ENCODE measurements at regions not wholly inside any gene's neighbourhood (a gene's known extent, or its start where the extent isn't known, plus 50 kb on each side); places are given as distances from the start of the nearest gene placed in this dataset.

- no peak for DNase-seq
These were observed 274.4 kb downstream of the CSNK1G3 start for GRCh38 chr5:123786411-123786810.

DNA sequence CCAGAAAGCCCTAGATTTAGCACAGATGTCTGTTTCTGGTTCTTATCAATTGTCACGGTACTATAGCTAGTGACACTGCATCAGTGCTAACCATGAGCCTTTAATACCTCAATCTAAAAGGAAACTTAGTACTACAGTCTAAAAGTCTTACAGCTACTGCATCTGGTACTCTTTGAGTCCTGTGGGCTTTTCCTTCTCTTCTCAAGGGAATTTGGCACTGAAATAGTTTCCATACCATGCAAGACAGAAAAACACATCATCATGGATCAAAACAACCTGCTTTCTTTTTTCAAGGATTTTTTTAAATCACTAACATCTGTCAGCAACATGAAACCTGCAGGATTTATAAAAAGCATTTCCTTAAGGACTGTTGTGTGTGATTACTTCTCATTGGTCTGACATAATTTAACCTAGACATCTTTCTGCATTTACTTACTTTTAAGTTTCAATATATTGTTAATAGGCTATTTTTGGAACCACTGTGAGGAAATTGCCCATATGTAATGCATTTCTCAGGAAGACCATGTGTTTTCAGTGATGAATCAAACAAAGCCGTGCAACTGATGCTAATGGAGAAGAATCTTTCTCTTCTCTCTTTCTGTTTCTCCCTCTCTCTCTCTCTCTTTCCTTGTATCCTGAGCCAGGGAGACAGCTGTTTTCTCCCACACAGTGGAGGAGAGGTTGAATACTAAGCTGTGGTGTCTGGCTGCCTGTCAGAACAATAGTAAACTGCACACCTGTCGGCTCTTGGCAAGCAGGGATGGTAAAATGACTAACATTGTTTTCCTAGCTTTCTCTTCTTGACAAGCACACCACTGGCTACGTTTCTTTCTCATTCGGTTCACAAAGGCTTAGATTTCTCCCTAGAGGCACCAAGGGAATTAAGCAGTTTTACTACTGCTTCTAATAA is 273.4 kb downstream of the CSNK1G3 start:
- peak; percentile 56 for DNase-seq

GRCh38 chr5:123783421-123783820 is 271.4 kb downstream of the CSNK1G3 start:
- DNase-seq: no peak

- no peak for DNase-seq
These were observed 266.7 kb downstream of the CSNK1G3 start for GRCh38 chr5:123778641-123779040.

GRCh38 chr5:123776761-123777160 is 264.8 kb downstream of the CSNK1G3 start:
- no peak for DNase-seq

DNA sequence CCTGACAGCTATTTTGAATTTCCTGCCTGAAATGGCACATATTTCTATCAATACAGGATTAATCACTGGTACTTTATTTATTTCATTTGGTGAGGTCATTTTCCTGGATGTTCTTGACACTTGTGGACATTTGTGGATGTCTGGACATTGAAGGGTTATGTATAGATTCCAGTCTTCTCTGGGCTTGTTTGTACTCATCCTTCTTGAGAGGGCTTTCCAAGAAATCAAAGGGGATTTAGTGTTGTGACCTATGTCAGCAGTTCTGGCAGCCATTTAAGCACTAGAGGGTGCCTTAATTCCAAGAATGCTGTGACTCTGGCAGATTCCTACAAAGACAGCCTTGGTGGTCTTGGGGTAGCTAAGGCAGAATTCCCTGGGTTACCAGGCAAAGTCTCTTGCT is 259.7 kb downstream of the CSNK1G3 start:
- no peak for DNase-seq

- no peak for DNase-seq
These were observed 251.2 kb downstream of the CSNK1G3 start for GRCh38 chr5:123763201-123763600.

- no peak for DNase-seq
These were observed 244.8 kb downstream of the CSNK1G3 start for GRCh38 chr5:123756816-123757215.

DNA sequence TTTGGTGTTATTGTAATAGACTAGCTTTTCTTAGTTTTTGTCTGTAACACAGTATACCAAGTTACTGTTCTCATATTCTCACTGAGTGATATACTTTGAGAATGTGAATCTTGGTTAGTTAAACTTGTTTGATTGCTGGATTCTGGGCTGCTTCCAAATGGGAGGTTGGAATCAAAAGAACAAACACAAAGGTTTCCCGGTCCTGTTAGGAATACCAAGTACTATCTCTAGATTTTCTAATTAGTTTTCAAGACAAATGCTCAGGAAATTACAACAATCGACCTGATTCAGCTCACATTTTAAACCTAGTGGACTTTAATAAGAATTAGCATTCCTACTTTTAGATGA is 244.3 kb downstream of the CSNK1G3 start:
- DNase-seq: no peak

DNA sequence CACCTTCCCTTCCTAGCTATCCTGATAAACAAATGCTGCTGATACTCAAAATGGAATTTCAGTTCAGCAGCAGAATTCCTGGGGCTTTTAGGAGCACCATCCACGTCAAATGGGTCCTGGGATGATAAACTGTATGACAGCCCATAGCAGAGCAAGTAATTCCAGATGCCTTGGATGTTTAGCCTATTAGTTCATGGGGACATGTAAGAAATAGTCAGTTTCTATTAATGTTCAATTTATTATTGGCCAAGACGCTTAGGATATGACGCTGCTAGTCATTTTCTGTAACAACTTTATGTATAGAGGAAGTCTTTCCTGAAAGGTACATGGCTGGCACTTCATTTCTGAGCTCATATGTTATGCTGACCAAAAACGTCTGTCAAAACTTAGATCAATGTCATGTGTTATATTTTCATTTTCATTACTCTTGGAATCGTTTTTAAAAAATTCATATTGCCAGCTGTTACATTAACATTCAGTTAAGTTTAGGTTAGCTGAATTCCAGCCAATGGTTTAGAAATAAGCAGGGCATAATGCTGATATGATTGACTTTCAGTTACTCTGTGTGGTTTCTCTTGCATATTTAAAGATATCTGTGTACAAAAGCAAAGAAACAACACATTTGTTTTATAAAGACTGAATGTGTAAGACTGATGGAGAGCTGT is 243.8 kb downstream of the CSNK1G3 start:
- no peak for DNase-seq

DNA sequence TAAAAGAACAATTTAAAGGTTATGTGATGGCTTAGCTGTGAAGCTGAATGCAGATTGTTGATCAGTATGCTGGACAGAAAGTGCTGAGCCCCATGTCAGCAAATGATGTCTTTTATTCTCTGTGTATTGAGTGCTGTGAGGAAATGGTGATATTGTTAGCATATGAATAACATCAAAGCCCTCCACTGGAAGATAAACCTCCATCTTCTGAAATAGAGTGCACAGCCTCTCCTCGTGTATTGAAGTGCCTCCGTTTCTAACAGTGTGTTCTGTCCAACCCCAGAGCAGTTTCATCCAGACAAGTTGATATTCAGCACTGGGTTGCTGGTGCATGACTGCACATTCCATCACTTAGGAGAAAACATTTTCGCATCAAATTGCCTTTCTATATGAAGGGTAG is 242.9 kb downstream of the CSNK1G3 start:
- DNase-seq: no peak

DNA sequence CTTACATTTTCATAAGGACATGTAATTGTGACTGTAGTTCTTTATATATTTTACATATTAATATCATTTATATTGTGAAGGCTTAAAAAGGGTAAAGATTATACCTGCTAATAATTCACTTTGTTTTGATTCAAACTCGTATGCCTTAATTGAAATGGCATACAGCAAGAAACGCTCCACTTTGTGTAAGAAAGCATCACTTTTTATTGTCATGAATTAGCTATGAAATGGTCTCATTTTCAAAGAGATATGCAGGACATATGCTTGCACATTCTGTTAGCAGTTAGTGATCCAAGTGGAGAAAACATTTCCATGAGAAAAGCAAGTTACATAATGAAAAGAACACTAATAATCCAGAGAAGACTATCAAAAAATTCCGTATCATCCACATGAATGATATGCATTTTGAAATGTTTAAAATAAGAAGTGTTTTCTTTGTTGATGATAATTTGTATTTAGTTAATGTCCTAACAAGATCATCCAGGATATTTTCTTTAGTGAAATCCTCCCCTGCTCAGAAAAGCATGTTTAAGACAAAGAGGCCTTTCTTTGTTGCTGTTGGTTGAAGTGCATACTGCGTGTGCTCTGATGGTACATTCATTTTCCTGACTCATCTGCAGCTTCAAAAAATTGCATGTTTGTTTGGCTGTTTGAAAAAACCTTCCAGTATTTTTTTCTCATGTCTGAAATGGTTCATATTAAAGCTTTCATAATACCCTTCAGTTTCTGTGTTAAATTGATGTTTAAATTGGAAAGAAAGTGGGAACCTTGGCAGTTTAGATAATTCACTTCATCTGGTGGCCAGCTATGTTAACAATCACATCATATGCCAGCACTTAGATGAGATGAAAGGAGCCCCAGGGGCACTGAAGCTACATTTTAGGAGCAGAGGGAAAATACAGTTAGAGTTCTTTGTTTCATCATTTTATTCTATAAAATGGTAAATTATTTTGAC is 242.2 kb downstream of the CSNK1G3 start:
- no peak for DNase-seq

GRCh38 chr5:123753180-123753936 is 241.4 kb downstream of the CSNK1G3 start:
- DNase-seq: no peak

- DNase-seq: no peak
These were observed 240.7 kb downstream of the CSNK1G3 start for GRCh38 chr5:123752552-123753179.

- no peak for DNase-seq
These were observed 239.7 kb downstream of the CSNK1G3 start for GRCh38 chr5:123751670-123752069.

GRCh38 chr5:123748239-123748638 is 236.3 kb downstream of the CSNK1G3 start:
- DNase-seq: no peak

DNA sequence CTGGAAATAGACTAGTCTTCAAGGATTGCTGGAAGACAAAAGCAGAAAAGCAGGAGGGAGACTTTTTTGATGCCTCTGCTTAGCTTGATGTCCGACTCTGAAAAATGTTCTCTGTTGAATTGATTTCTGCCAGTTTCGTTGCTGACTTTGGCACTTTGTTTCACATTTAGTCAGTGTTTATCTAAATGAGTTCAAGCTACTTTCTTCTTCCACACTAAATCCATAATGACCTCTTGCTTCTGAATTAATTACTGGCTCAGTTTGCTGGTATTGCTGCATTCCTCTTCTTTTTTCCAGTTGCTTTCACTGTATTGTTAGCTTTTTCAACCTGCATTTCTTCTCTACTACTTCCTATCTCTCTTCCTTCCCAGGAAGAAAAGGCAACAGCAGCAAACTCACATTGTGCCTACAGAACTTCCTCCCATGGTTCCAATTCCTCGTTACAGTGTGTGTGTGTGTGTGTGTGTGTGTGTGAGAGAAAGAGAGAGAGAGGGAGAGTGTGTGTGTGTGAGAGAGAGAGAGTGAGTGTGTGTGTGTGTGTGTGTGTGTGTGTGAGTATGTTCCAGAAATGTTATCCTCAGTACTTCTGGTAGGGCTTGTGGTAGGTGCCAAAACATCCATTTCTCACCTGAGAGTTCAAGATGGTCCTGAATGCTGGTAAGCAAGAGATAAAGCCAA is 234.8 kb downstream of the CSNK1G3 start:
- no peak for DNase-seq

DNA sequence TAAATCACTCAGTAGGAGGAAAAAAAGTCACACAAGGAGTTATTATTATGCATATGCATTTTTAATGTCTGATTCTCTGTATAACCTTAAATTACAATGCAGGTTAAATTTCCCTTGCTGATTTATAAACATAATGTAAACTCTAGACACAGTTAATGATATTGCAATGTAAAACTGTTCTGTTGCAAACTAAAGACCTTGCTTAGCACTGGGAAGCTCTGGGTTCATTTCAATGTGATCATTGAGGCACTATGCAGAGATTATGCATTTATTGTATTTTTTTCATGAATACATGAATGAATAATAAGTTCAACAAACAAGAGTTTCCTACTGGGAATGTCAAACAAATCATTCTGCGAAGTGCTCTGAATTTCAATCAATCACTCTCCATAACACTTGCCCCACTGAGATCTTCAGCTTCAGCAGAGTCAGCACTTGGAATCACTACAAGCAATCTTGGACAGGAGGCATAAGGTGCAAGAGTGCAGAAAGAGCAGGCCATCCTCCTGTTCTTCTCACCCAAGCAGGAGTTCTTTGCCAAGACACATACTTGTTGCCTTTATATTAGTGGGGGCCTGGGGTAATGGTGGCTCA is 232.1 kb downstream of the CSNK1G3 start:
- no peak for DNase-seq

GRCh38 chr5:123735384-123735783 is 223.4 kb downstream of the CSNK1G3 start:
- no peak for DNase-seq

- no peak for DNase-seq
These were observed 220.3 kb downstream of the CSNK1G3 start for GRCh38 chr5:123732257-123732656.

DNA sequence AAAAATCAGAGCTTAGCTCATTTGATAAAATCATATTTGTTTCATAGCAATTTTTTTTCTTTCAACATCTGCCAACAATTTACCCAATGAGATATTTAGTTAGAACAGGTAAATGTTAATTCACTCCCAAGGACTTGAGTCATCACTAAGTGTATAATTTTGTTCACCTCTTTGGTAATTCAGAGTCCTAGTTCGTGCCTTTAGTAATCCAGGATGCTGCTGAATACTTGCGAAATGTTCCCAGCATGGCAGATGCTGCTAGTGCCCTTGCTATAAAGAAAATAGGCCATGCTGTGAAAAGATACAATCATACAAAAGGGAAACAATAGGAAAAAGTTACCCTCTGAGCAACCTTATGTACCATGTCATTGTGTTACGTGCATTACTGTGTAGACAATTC is 210.5 kb downstream of the CSNK1G3 start:
- DNase-seq: no peak

All from NCI-H2081 treated with DMSO at 0.1 percent for 48 hours (cell line).